T follicular helper cell (primary cell): ENCODE measurements at regions not wholly inside any gene's neighbourhood (a gene's known extent, or its start where the extent isn't known, plus 50 kb on each side); places are given as distances from the start of the nearest gene placed in this dataset.

ENCODE experiments used
- DNase-seq: peaks from one replicate; pipeline ENCODE4 v3.0.0-alpha.2; 2020; ENCODE audit warnings: low read depth

GRCh38 chr7:25314731-25315267, 86.5 kb upstream of the NPVF start:
- DNase-seq: no peak

- no peak for DNase-seq
These were observed 88.1 kb upstream of the NPVF start for GRCh38 chr7:25316366-25316765.

- no peak for DNase-seq
These were observed 89.8 kb upstream of the NPVF start for GRCh38 chr7:25318047-25318446.

GRCh38 chr7:25319707-25320106, 91.4 kb upstream of the NPVF start:
- no peak for DNase-seq

GRCh38 chr7:25320791-25321190, 92.5 kb upstream of the NPVF start:
- DNase-seq: no peak

- no peak for DNase-seq
These were observed 93.1 kb upstream of the NPVF start for GRCh38 chr7:25321424-25321823.

GRCh38 chr7:25322473-25322872, 94.2 kb upstream of the NPVF start:
- DNase-seq: no peak

GRCh38 chr7:25325186-25325757, 97.0 kb upstream of the NPVF start:
- no peak for DNase-seq

- no peak for DNase-seq
These were observed 98.3 kb upstream of the NPVF start for GRCh38 chr7:25326501-25327156.

GRCh38 chr7:25329815-25330214, 101.5 kb upstream of the NPVF start:
- no peak for DNase-seq

- DNase-seq: no peak
These were observed 105.1 kb upstream of the NPVF start for GRCh38 chr7:25333296-25333928.

- DNase-seq: no peak
These were observed 119.2 kb upstream of the NPVF start for GRCh38 chr7:25347360-25348066.

GRCh38 chr7:25348104-25348503, 119.8 kb upstream of the NPVF start:
- DNase-seq: no peak

- no peak for DNase-seq
These were observed 121.2 kb upstream of the NPVF start for GRCh38 chr7:25349283-25350017.

GRCh38 chr7:25350041-25350440, 121.8 kb upstream of the NPVF start:
- DNase-seq: no peak

GRCh38 chr7:25351761-25352160, 123.5 kb upstream of the NPVF start:
- DNase-seq: no peak

- no peak for DNase-seq
These were observed 124.9 kb upstream of the NPVF start for GRCh38 chr7:25353196-25353595.

GRCh38 chr7:25353732-25354131, 125.4 kb upstream of the NPVF start:
- no peak for DNase-seq

- DNase-seq: no peak
These were observed 128.4 kb upstream of the NPVF start for GRCh38 chr7:25356534-25357151.

- no peak for DNase-seq
These were observed 130.6 kb upstream of the NPVF start for GRCh38 chr7:25358926-25359325.

GRCh38 chr7:25359471-25360059, 131.3 kb upstream of the NPVF start:
- DNase-seq: no peak
